HEK293 (cell line): ENCODE measurements at regions not wholly inside any gene's neighbourhood (a gene's known extent, or its start where the extent isn't known, plus 50 kb on each side); places are given as distances from the start of the nearest gene placed in this dataset.

Experiments
- CTCF ChIA-PET: fragments of 350-600 bp; formaldehyde crosslinking; extraction: SDS; loops from one replicate; lab custom pipeline; 2021; ENCODE audit warnings: antibody characterized with exemption; lab: Yijun Ruan, JAX
- POLR2A ChIA-PET: fragments of 300-600 bp; formaldehyde crosslinking; extraction: SDS; loops from one replicate; lab custom pipeline; 2020; ENCODE audit warnings: antibody characterized with exemption, inconsistent platforms; lab: Yijun Ruan, JAX
- H3K27ac ChIP-seq: fragments of 200-500 bp; sonication (Bioruptor generic); 2 replicates; pipeline ENCODE4 v1.5.1; 2014; ENCODE audit warnings: low read depth, low read length, control low read depth, inconsistent platforms; ENCODE audit errors: extremely low read depth
- H3K36me3 ChIP-seq, 2 experiments: fragments of 200-500 bp in 1 of 2; sonication (Bioruptor generic) in 1 of 2; 1 replicate in 1 of 2; 2 replicates in 1 of 2; pipeline ENCODE4 v1.5.1; 2014 to 2017; ENCODE audit warnings: inconsistent platforms in 2 of 2, low read length in 2 of 2; ENCODE audit not compliant: control insufficient read depth in 2 of 2, insufficient read depth in 1 of 2
- H3K4me1 ChIP-seq: fragments of 200-500 bp; sonication (Bioruptor generic); 2 replicates; pipeline ENCODE4 v1.5.1; 2014; ENCODE audit warnings: mild to moderate bottlenecking, low read length, inconsistent platforms; ENCODE audit not compliant: control insufficient read depth, insufficient read depth
- H3K4me3 ChIP-seq: 2 replicates; pipeline ENCODE4 v1.5.1; 2011; ENCODE audit warnings: low read depth, mild to moderate bottlenecking, control low read depth, low read length, moderate library complexity
- H3K9me3 ChIP-seq: fragments of 200-500 bp; sonication (Bioruptor generic); 2 replicates; pipeline ENCODE4 v1.5.1; 2014; ENCODE audit warnings: low read depth, low read length, inconsistent platforms; ENCODE audit not compliant: control insufficient read depth, insufficient read depth
- EGR2 ChIP-seq: fragments of 450-650 bp; formaldehyde crosslinking; IDR thresholded peaks from 2 replicates; pipeline ENCODE4 v1.5.1; 2016; ENCODE audit warnings: low read depth, missing biosample characterization, missing genetic modification characterization
- ELK4 ChIP-seq: IDR thresholded peaks from 2 replicates; pipeline ENCODE4 v1.6.1; 2011; ENCODE audit warnings: mild to moderate bottlenecking, low read depth, low read length, borderline replicate concordance
- GLIS2 ChIP-seq: fragments of 450-650 bp; formaldehyde crosslinking; IDR thresholded peaks from 2 replicates; pipeline ENCODE4 v1.5.1; 2016; ENCODE audit warnings: missing biosample characterization, missing genetic modification characterization
- HOXA7 ChIP-seq: sonication (generic); formaldehyde crosslinking; IDR thresholded peaks from 2 replicates; pipeline ENCODE4 v1.8.1; 2022; ENCODE audit warnings: missing genetic modification reagents, borderline replicate concordance
- HOXC10 ChIP-seq: sonication (generic); formaldehyde crosslinking; IDR thresholded peaks from 2 replicates; pipeline ENCODE4 v1.8.1; 2023; ENCODE audit warnings: mild to moderate bottlenecking, missing genetic modification reagents
- PATZ1 ChIP-seq: fragments of 450-650 bp; formaldehyde crosslinking; IDR thresholded peaks from 2 replicates; pipeline ENCODE4 v1.5.1; 2016; ENCODE audit warnings: missing biosample characterization, missing genetic modification characterization
- SCRT2 ChIP-seq: fragments of 450-650 bp; formaldehyde crosslinking; IDR thresholded peaks from 2 replicates; pipeline ENCODE4 v1.5.1; 2016; ENCODE audit warnings: missing biosample characterization, missing genetic modification characterization
- YY1 ChIP-seq: fragments of 450-650 bp; formaldehyde crosslinking; IDR thresholded peaks from 2 replicates; pipeline ENCODE4 v1.5.1; 2018; ENCODE audit warnings: missing biosample characterization, missing genetic modification characterization
- YY2 ChIP-seq: fragments of 450-650 bp; formaldehyde crosslinking; IDR thresholded peaks from 2 replicates; pipeline ENCODE4 v1.5.1; 2016; ENCODE audit warnings: missing biosample characterization, missing genetic modification characterization
- ZNF155 ChIP-seq: fragments of 450-650 bp; formaldehyde crosslinking; IDR thresholded peaks from 2 replicates; pipeline ENCODE4 v1.5.1; 2016; ENCODE audit warnings: missing biosample characterization, missing genetic modification characterization
- ZNF175 ChIP-seq: fragments of 450-650 bp; formaldehyde crosslinking; IDR thresholded peaks from 2 replicates; pipeline ENCODE4 v1.5.1; 2016; ENCODE audit warnings: missing biosample characterization, missing genetic modification characterization
- ZNF416 ChIP-seq: fragments of 450-650 bp; formaldehyde crosslinking; IDR thresholded peaks from 2 replicates; pipeline ENCODE4 v1.5.1; 2016; ENCODE audit warnings: missing biosample characterization, missing genetic modification characterization
- ZNF549 ChIP-seq: fragments of 450-650 bp; IDR thresholded peaks from 2 replicates; pipeline ENCODE4 v1.5.1; 2018; ENCODE audit warnings: missing biosample characterization, missing genetic modification characterization, mild to moderate bottlenecking, inconsistent platforms, moderate library complexity
- ZNF558 ChIP-seq: fragments of 450-650 bp; formaldehyde crosslinking; IDR thresholded peaks from 2 replicates; pipeline ENCODE4 v1.5.1; 2016; ENCODE audit warnings: missing biosample characterization, missing genetic modification characterization
- ZNF654 ChIP-seq: fragments of 450-650 bp; formaldehyde crosslinking; IDR thresholded peaks from 2 replicates; pipeline ENCODE4 v1.5.1; 2016; ENCODE audit warnings: low read depth, missing biosample characterization, missing genetic modification characterization
- ZNF677 ChIP-seq: fragments of 450-650 bp; IDR thresholded peaks from 2 replicates; pipeline ENCODE4 v1.5.0; 2018; ENCODE audit warnings: missing biosample characterization, mild to moderate bottlenecking, missing genetic modification characterization, moderate library complexity
- ZNF76 ChIP-seq: fragments of 450-650 bp; formaldehyde crosslinking; IDR thresholded peaks from 2 replicates; pipeline ENCODE4; 2016; ENCODE audit warnings: low read depth, missing biosample characterization, missing genetic modification characterization, borderline replicate concordance
- ZNF768 ChIP-seq: fragments of 450-650 bp; formaldehyde crosslinking; IDR thresholded peaks from 2 replicates; pipeline ENCODE4 v1.5.1; 2018; ENCODE audit warnings: missing biosample characterization, mild to moderate bottlenecking, missing genetic modification characterization
- ZNF785 ChIP-seq: fragments of 450-650 bp; formaldehyde crosslinking; IDR thresholded peaks from 2 replicates; pipeline ENCODE4 v1.5.1; 2016; ENCODE audit warnings: missing biosample characterization, missing genetic modification characterization
- ZNF837 ChIP-seq: fragments of 450-650 bp; formaldehyde crosslinking; IDR thresholded peaks from 2 replicates; pipeline ENCODE4 v1.5.1; 2016; ENCODE audit warnings: missing biosample characterization, missing genetic modification characterization
- ZXDB ChIP-seq: fragments of 450-650 bp; formaldehyde crosslinking; IDR thresholded peaks from 2 replicates; pipeline ENCODE4 v1.5.1; 2016; ENCODE audit warnings: missing biosample characterization, missing genetic modification characterization
- TF ChIP-seq, protein P1 (sequence below): fragments of 450-650 bp; formaldehyde crosslinking; IDR thresholded peaks from 2 replicates; pipeline ENCODE4 v1.5.0; 2017; ENCODE audit warnings: missing biosample characterization, missing genetic modification characterization, borderline replicate concordance

DNA sequence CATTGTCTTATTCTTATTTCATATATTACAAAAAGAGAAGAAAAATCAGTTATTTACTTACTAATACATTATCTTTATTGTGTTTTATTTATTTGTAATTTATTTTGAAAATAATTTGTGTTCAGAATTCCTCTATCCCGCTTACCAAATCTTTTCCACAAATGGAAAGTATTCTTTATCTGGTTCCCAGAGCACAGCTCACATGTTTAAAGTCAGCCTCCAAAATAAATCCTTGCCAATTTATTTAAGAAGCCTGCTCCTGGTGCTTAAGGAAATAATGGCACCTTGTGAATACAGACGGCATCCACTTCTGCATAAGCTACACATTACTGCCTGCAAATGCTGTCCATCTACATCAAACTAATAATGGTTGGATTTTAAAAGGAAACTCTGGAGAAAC lies 435.4 kb downstream of the MTRR start:
- Histone ChIP-seq H3K27ac (no peak overlapping the region), H3K4me1 (no peaks in the 10 kb centered on the region), H3K36me3 (no peaks in the 10 kb centered on the region), H3K4me3 (no peak overlapping the region), H3K9me3 (no peaks in the 10 kb centered on the region)
- ChIA-PET CTCF (interaction anchor here (0.7 kb wide), 3 partner anchors 50 to 376 kb away, joined by 3 to 4 read pairs (median 3); no protein-coding TSS in a partner anchor), POLR2A (no interaction called here)
- TF ChIP-seq HOXC10 (CRISPR knock-in tag) (no peak), YY2 (tag by site-specific recombination) (no peak), GLIS2 (tag by site-specific recombination) (no peak), ZNF785 (tag by site-specific recombination) (no peak), ZNF837 (tag by site-specific recombination) (no peak), ZNF677 (tag by site-specific recombination) (no peak), ZXDB (tag by site-specific recombination) (no peak), YY1 (no peak), ZNF175 (tag by site-specific recombination) (no peak), ZNF155 (tag by site-specific recombination) (no peak), HOXA7 (CRISPR knock-in tag) (no peak), ZNF76 (tag by site-specific recombination) (no peak)

DNA sequence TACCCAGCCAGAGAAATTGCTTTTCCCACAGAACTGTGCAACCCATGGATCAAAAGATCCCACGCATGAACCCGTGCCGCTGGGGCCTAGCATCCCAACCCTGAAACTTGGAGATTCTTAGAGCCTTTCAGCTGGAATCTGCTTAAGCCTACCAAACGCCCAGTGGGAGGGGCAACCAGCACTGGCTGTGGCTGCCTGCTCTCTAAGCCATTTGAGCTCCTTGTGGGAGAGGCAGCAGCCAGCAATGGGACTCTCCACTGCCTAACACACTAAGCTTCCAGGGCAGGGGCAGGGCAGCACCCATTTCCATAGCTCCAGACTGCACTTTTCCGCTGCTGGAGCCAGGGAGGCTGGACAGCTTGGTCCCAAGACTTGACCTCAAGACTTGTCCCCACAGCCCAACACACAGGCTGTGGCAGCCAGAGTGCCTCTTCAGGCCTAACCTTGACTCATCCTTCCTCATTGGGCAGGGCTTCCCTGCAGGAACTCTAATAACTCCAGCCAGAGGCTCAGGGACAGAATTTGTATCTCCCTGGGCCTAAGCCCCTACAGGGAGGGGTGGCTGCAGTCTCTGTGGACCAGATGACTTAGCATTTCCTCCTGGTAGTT lies 437.4 kb downstream of the MTRR start:
- Histone ChIP-seq H3K36me3 (no peaks in the 10 kb centered on the region), H3K4me1 (no peaks in the 10 kb centered on the region), H3K27ac (no peak overlapping the region), H3K4me3 (no peak overlapping the region), H3K9me3 (no peaks in the 10 kb centered on the region)
- POLR2A ChIA-PET, result no interaction called here
- TF ChIP-seq, protein P1, sequence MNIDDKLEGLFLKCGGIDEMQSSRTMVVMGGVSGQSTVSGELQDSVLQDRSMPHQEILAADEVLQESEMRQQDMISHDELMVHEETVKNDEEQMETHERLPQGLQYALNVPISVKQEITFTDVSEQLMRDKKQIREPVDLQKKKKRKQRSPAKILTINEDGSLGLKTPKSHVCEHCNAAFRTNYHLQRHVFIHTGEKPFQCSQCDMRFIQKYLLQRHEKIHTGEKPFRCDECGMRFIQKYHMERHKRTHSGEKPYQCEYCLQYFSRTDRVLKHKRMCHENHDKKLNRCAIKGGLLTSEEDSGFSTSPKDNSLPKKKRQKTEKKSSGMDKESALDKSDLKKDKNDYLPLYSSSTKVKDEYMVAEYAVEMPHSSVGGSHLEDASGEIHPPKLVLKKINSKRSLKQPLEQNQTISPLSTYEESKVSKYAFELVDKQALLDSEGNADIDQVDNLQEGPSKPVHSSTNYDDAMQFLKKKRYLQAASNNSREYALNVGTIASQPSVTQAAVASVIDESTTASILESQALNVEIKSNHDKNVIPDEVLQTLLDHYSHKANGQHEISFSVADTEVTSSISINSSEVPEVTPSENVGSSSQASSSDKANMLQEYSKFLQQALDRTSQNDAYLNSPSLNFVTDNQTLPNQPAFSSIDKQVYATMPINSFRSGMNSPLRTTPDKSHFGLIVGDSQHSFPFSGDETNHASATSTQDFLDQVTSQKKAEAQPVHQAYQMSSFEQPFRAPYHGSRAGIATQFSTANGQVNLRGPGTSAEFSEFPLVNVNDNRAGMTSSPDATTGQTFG, result no peak
- TF ChIP-seq PATZ1 (tag by site-specific recombination) (no peak), SCRT2 (tag by site-specific recombination) (no peak), ZNF654 (tag by site-specific recombination) (no peak), ZNF416 (tag by site-specific recombination) (no peak), ZNF768 (tag by site-specific recombination) (no peak), EGR2 (tag by site-specific recombination) (no peak), ZNF558 (tag by site-specific recombination) (no peak), ELK4 (no peak), ZNF549 (tag by site-specific recombination) (no peak)
- CTCF ChIA-PET, result no interaction called here
